ENCODE measurements at regions not wholly inside any gene's neighbourhood (a gene's known extent, or its start where the extent isn't known, plus 50 kb on each side); places are given as distances from the start of the nearest gene placed in this dataset.
A peak's percentile ranks its signal among the peaks of the same experiment; 100 is the strongest.
"Not testable (repeated sequence)": the region's sequence is repeated elsewhere in the genome, so short reads cannot be mapped to it uniquely, and the experiment has no call there.

- Mint-ChIP-seq H3K4me1 (no peaks in the 10 kb centered on the region), H3K4me3 (no peak overlapping the region), H3K9me3 (no peaks in the 10 kb centered on the region), H3K27me3 (ENCODE audit: low read depth) (peaks cover 2% of the 10 kb centered on the region), H3K36me3 (no peaks in the 10 kb centered on the region), H3K27ac (no peak overlapping the region)
- no peak for TF ChIP-seq CTCF (IDR thresholded peaks at IDR 0.05; ENCODE audit: unreplicated experiment)
- DNase-seq (ENCODE audit: low spot score in 2 of 2, unreplicated experiment in 2 of 2) = no peak
These were observed 79.4 kb upstream of the RHOU start for GRCh38 chr1:228655796-228656394.

DNA sequence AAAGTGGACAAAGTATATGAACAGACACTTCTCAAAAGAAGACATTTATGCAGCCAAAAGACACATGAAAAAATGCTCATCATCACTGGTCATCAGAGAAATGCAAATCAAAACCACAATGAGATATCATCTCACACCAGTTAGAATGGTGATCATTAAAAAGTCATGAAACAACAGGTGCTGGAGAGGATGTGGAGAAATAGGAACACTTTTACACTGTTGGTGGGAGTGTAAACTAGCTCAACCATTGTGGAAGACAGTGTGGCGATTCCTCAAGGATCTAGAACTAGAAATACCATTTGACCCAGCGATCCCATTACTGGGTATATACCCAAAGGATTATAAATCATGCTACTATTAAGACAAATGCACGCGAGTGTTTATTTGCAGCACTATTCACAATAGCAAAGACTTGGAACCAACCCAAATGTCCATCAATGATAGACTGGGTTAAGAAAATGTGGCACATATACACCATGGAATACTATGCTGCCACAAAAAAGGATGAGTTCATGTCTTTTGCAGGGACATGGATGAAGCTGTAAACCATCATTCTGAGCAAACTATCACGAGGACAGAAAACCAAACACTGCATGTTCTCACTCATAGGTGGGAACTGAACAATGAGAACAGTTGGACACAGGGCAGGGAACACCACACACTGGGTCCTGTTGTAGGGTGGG, 73.1 kb upstream of the RHOU start:
- H3K27ac Mint-ChIP-seq; H3K9me3 Mint-ChIP-seq; H3K4me3 Mint-ChIP-seq; H3K27me3 Mint-ChIP-seq (ENCODE audit: low read depth); H3K4me1 Mint-ChIP-seq; H3K36me3 Mint-ChIP-seq; DNase-seq (ENCODE audit: low spot score in 2 of 2, unreplicated experiment in 2 of 2): not testable (repeated sequence)

DNA sequence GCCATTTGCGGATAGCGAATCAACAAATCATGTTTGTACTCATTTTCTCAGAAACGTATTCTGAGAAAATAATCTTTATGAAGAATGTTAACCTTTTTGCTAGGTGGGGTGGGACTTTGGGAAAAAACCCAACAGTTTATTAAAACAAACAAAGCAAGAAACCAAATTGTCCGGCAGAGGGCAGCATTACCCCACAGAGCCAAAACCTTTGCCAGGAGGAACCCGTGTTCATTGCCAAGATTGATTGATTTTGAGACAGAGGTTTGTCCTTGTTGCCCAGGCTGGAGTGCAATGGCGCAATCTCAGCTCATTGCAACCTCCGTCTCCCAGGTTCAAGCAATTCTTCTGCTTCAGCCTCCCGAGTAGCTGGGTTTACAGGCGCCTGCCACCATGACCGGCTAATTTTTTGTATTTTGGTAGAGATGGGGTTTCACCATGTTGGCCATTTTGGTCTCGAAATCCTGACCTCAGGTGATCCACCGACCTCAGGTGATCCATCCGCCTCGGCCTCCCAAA, 70.8 kb upstream of the RHOU start:
- TF ChIP-seq CTCF (IDR thresholded peaks at IDR 0.05; ENCODE audit: unreplicated experiment) = peak; percentile 85
- H3K4me1 Mint-ChIP-seq = peaks cover 9% of the 10 kb centered on the region
- no peaks in the 10 kb centered on the region for H3K27me3 Mint-ChIP-seq (ENCODE audit: low read depth)
- H3K9me3 Mint-ChIP-seq = peaks cover 7% of the 10 kb centered on the region
- peak; percentile 57 to 85 for DNase-seq (ENCODE audit: low spot score in 2 of 2, unreplicated experiment in 2 of 2)
- H3K36me3 Mint-ChIP-seq = no peaks in the 10 kb centered on the region
- H3K4me3 Mint-ChIP-seq = no peak overlapping the region
- no peak overlapping the region for H3K27ac Mint-ChIP-seq

DNA sequence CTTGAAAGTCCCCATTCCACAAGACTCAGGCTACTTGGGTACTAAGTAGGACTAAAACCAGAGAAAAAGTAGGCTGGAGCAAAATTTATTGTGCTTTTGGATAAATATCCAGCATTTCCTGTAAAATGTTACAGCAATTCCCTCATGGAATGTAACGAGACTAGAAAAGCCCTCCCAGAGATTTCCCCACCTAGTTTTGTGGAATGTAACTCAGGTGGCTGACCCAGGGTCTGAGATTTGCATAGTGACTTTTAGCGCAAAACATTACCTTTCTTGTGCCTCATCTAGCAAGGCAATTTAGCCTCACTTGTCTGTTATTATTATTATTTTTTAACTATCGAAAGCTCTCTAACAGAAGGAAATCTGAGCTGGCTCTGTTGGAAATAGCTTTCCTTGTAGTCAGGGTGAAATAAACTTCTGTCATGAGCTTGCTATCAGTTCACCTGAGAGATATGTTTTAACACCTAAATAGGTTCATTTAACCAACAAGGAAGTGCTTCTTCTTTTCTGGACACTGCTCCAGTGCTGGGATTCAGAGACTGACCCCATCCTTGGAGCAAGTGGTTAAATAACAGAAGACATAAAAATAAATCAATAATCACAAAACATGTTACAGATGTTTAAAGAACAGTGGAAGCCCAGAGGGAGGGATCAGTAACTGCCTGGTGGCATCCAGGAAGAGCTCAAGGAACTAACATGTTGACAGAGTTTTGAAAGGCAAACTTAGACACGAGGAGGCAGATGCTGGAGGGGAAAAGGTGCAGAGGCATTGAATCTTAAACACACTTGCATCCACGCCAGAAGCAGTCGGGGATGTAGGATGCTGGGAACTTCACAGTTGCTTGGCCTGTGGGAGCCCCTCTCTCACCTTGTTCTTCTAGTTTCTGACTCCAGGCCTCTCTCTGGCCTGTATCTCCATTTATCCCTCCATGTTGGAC, 68.3 kb upstream of the RHOU start:
- TF ChIP-seq CTCF (IDR thresholded peaks at IDR 0.05; ENCODE audit: unreplicated experiment) = no peak
- H3K27ac Mint-ChIP-seq = peak overlapping the region; percentile 87

GRCh38 chr1:228668553-228669241, 66.6 kb upstream of the RHOU start:
- H3K4me3 Mint-ChIP-seq = no peak overlapping the region
- no peak overlapping the region for H3K27ac Mint-ChIP-seq
- no peaks in the 10 kb centered on the region for H3K9me3 Mint-ChIP-seq
- no peak for DNase-seq (ENCODE audit: low spot score in 2 of 2, unreplicated experiment in 2 of 2)
- no peaks in the 10 kb centered on the region for H3K27me3 Mint-ChIP-seq (ENCODE audit: low read depth)
- peaks cover 9% of the 10 kb centered on the region for H3K4me1 Mint-ChIP-seq
- TF ChIP-seq CTCF (IDR thresholded peaks at IDR 0.05; ENCODE audit: unreplicated experiment) = no peak
- no peaks in the 10 kb centered on the region for H3K36me3 Mint-ChIP-seq

More for the DNA sequence above, 68.3 kb upstream of the RHOU start:
- Mint-ChIP-seq H3K4me3 (no peak overlapping the region), H3K4me1 (peaks cover 9% of the 10 kb centered on the region), H3K36me3 (no peaks in the 10 kb centered on the region), H3K27me3 (ENCODE audit: low read depth) (no peaks in the 10 kb centered on the region), H3K9me3 (no peaks in the 10 kb centered on the region)
- DNase-seq (ENCODE audit: low spot score in 2 of 2, unreplicated experiment in 2 of 2) = no peak
